ENCODE measurements at regions not wholly inside any gene's neighbourhood (a gene's known extent, or its start where the extent isn't known, plus 50 kb on each side); places are given as distances from the start of the nearest gene placed in this dataset.
"Not testable (repeated sequence)": the region's sequence is repeated elsewhere in the genome, so short reads cannot be mapped to it uniquely, and the experiment has no call there.

DNA sequence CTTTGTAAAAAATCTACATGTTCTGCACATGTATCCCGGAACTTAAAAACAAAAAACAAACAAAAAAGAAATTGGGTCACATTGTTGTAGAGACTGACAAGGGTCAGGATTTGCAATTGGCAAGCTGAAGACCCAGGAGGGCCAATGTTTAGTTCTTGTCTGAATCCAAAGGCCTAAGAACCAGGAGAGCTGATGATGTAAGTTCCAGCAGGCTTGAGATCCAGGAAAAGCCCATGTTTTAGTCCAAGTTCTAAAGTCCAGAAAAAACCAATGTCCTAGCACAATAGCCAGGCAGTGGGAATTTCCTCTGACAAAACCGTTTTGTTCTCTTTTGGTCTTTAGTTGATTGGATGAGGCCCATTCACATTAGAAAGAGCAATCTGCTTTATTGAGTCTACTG, 244.9 kb downstream of the DMAC1 start:
- TF ChIP-seq, protein P1, sequence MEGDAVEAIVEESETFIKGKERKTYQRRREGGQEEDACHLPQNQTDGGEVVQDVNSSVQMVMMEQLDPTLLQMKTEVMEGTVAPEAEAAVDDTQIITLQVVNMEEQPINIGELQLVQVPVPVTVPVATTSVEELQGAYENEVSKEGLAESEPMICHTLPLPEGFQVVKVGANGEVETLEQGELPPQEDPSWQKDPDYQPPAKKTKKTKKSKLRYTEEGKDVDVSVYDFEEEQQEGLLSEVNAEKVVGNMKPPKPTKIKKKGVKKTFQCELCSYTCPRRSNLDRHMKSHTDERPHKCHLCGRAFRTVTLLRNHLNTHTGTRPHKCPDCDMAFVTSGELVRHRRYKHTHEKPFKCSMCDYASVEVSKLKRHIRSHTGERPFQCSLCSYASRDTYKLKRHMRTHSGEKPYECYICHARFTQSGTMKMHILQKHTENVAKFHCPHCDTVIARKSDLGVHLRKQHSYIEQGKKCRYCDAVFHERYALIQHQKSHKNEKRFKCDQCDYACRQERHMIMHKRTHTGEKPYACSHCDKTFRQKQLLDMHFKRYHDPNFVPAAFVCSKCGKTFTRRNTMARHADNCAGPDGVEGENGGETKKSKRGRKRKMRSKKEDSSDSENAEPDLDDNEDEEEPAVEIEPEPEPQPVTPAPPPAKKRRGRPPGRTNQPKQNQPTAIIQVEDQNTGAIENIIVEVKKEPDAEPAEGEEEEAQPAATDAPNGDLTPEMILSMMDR (IDR thresholded peaks at IDR 0.05; ENCODE audit: low read depth, low read length, missing control alignments) = no peak
- H3K4me3 ChIP-seq (ENCODE audit: low read depth, low read length) = no peak overlapping the region
- no peak for DNase-seq (ENCODE audit: low read depth)

DNA sequence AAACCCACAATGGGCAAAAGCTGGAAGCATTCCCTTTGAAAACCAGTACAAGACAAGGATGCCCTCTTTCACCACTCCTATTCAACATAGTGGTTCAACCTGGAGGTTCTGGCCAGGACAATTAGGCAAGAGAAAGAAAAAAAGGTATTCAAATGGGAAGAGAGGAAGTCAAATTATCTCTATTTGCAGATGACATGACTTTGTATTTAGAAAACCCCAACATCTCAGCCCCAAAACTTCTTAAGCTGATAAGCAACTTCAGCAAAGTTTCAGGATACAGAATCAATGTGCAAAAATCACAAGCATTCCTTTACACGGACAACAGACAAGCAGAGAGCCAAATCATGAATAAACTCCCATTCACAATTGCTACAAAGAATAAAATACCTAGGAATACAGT, 246.9 kb downstream of the DMAC1 start:
- not testable (repeated sequence) for DNase-seq (ENCODE audit: low read depth); H3K4me3 ChIP-seq (ENCODE audit: low read depth, low read length)

DNA sequence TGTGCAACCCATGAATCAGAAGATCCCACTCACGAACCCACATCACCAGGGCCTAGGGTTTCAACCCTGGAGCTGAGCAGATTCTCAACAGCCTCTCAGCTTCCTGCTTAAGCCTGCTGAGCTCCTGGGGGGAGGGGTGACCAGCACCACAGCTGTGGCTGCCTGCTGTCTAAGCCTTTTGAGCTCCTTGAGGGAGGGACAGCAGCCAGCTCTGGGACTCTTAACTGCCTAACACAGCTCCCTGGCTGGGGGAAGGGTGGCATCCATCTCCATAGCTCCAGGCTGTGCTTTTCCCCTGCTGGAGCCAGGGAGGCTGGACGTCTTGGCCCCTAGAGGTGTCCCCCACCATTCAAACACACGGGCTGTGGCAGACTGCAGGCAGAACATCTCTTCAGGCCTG, 250.3 kb downstream of the DMAC1 start:
- TF ChIP-seq, protein P1 (IDR thresholded peaks at IDR 0.05; ENCODE audit: low read depth, low read length, missing control alignments) = no peak
- DNase-seq (ENCODE audit: low read depth) = no peak
- H3K4me3 ChIP-seq (ENCODE audit: low read depth, low read length) = no peak overlapping the region

DNA sequence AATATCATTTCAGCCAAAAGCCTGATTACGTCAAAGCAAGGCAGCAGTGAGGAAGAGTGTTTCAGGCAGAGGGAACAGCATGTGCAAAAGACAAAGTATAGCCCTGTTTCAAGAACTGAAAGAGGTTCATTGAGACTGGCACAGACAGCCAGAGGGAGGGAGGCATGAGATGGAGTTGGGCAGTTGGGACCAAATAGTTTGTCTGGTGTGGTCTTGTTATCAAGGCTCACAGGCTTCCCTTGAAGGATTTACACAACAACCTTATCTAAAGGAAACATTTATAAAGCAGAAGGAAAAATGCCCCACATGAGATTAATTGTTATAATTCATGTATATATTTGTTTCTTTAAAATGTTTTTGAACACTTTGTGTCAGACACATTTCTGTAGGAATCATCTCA, 253.3 kb downstream of the DMAC1 start:
- TF ChIP-seq, protein P1 (IDR thresholded peaks at IDR 0.05; ENCODE audit: low read depth, low read length, missing control alignments) = no peak
- no peak overlapping the region for H3K4me3 ChIP-seq (ENCODE audit: low read depth, low read length)
- no peak for DNase-seq (ENCODE audit: low read depth)

DNA sequence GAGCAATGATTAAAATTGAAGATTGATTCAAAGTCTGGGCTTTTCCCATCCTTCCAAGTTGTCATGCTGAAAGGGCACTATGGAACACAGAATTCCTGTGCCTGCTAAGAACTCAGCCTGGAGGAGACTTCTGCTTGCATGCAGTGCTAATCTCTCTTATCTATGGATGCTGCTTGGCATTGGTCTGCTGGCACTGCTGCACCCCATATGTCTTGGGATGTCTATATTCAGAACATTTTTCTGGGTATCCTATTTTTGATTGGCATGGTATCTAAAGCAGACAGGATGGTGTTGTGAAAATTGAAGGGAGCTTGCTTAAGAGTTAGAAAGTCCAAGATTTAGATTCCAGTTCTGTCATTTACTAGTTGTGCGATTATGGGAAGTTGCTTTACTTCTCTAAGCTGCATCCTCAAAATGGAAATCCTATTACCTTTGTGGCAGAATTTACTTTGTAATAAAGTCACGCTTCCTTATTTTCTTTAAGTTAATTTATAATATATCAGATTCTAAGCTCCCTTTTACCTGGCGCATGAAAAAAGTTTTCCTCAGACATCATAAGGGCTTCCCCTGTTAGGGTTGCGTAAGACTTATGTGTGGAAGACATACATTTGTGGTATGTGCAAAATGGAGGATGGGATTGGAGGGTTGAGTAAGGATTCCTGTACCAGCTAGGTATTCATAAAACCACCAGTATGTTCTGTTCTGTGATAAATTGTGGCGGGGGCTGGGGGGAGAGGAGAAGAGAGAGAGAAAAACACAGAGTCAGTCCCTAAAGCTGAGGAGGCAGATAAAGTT, 254.0 kb downstream of the DMAC1 start:
- DNase-seq (ENCODE audit: low read depth) = no peak
- TF ChIP-seq, protein P1 (IDR thresholded peaks at IDR 0.05; ENCODE audit: low read depth, low read length, missing control alignments) = no peak
- no peak overlapping the region for H3K4me3 ChIP-seq (ENCODE audit: low read depth, low read length)

DNA sequence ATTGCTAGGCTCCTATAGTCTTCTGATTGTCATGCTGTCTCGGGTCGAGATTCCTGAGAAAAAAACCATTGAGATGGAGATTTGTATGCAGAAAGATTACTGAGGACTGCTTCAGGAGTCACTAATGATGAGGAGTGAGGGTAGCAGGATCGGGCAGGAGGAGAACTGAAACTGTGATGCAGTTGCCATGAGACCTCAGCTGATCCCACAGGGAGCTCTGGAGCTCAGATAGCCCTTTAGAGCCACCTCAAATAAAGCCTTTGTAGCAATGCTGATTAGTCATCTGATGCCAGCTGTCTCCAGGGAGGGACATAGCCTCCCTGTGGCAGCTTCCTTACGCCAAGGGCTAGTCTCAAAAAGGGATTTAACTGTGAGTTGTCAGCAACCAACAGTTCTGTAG, 256.9 kb downstream of the DMAC1 start:
- no peak for DNase-seq (ENCODE audit: low read depth)
- TF ChIP-seq, protein P1 (IDR thresholded peaks at IDR 0.05; ENCODE audit: low read depth, low read length, missing control alignments) = no peak
- H3K4me3 ChIP-seq (ENCODE audit: low read depth, low read length) = no peak overlapping the region

DNA sequence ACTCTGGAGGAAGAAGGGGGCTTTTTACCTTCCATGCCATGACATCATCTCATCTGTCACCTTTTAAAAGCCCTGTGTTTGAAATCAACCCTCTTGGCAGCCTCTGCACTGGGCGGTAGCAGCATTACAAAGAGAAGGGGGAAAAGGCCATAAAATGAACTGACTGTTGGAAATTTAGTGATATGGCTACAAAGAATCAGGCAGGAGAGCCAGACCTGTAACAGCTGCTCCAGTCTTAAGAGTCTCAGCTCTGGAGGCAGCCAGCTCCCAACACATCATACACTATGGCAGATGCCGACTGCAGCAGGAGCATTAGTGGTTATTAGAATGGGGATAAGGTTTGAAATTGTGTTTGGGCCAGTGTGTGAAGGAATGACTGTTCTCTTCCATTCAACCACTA, 257.5 kb downstream of the DMAC1 start:
- DNase-seq (ENCODE audit: low read depth) = no peak
- TF ChIP-seq, protein P1 (IDR thresholded peaks at IDR 0.05; ENCODE audit: low read depth, low read length, missing control alignments) = no peak
- H3K4me3 ChIP-seq (ENCODE audit: low read depth, low read length) = no peak overlapping the region

Measured in GM12864 (cell line).